ENCODE measurements at regions not wholly inside any gene's neighbourhood (a gene's known extent, or its start where the extent isn't known, plus 50 kb on each side); places are given as distances from the start of the nearest gene placed in this dataset.
"Not testable (repeated sequence)": the region's sequence is repeated elsewhere in the genome, so short reads cannot be mapped to it uniquely, and the experiment has no call there.

- not testable (repeated sequence) for ATAC-seq (replicated peaks); H3K9me3 Mint-ChIP-seq; H3K36me3 Mint-ChIP-seq (ENCODE audit: low read depth); H3K27me3 Mint-ChIP-seq; H3K27ac Mint-ChIP-seq; H3K4me3 Mint-ChIP-seq
- peaks cover 11% of the 10 kb centered on the region for H3K4me1 Mint-ChIP-seq
Observed at GRCh38 chr5:160498441-160499043, 76.9 kb downstream of the PTTG1 start.

GRCh38 chr5:160500786-160501779 lies 79.4 kb downstream of the PTTG1 start:
- Mint-ChIP-seq H3K36me3 (ENCODE audit: low read depth) (no peaks in the 10 kb centered on the region), H3K27me3 (no peaks in the 10 kb centered on the region), H3K4me1 (peaks cover 11% of the 10 kb centered on the region), H3K4me3 (no peak overlapping the region), H3K9me3 (no peaks in the 10 kb centered on the region), H3K27ac (no peak overlapping the region)
- no peak for ATAC-seq (replicated peaks)

GRCh38 chr5:160504906-160505305 lies 83.3 kb downstream of the PTTG1 start:
- H3K4me3 Mint-ChIP-seq: no peak overlapping the region
- peaks cover 4% of the 10 kb centered on the region for H3K36me3 Mint-ChIP-seq (ENCODE audit: low read depth)
- H3K27ac Mint-ChIP-seq: no peak overlapping the region
- peaks cover 20% of the 10 kb centered on the region for H3K4me1 Mint-ChIP-seq
- no peak for ATAC-seq (replicated peaks)
- no peaks in the 10 kb centered on the region for H3K27me3 Mint-ChIP-seq
- no peaks in the 10 kb centered on the region for H3K9me3 Mint-ChIP-seq

GRCh38 chr5:160506006-160507004 lies 84.7 kb downstream of the PTTG1 start:
- H3K27me3 Mint-ChIP-seq: no peaks in the 10 kb centered on the region
- H3K9me3 Mint-ChIP-seq: no peaks in the 10 kb centered on the region
- peak overlapping the region; percentile 91 for H3K27ac Mint-ChIP-seq
- H3K36me3 Mint-ChIP-seq (ENCODE audit: low read depth): peaks cover 4% of the 10 kb centered on the region
- peak; percentile 77 for ATAC-seq (replicated peaks)
- peak overlapping the region; percentile 78 for H3K4me3 Mint-ChIP-seq
- peaks cover 20% of the 10 kb centered on the region for H3K4me1 Mint-ChIP-seq

GRCh38 chr5:160507221-160507721 lies 85.6 kb downstream of the PTTG1 start:
- Mint-ChIP-seq H3K4me1 (peaks cover 20% of the 10 kb centered on the region), H3K36me3 (ENCODE audit: low read depth) (peaks cover 4% of the 10 kb centered on the region), H3K4me3 (peak overlapping the region; percentile 78), H3K9me3 (no peaks in the 10 kb centered on the region), H3K27me3 (peaks cover 2% of the 10 kb centered on the region), H3K27ac (peak overlapping the region; percentile 91)
- ATAC-seq (replicated peaks): peak; percentile 90

GRCh38 chr5:160508780-160509361 lies 87.2 kb downstream of the PTTG1 start:
- Mint-ChIP-seq H3K27me3 (peaks cover 5% of the 10 kb centered on the region), H3K36me3 (ENCODE audit: low read depth) (peaks cover 4% of the 10 kb centered on the region), H3K27ac (peak overlapping the region; percentile 65), H3K9me3 (no peaks in the 10 kb centered on the region), H3K4me1 (peaks cover 20% of the 10 kb centered on the region), H3K4me3 (peak overlapping the region; percentile 43)
- peak; percentile 62 for ATAC-seq (replicated peaks)

- Mint-ChIP-seq H3K9me3 (no peaks in the 10 kb centered on the region), H3K27ac (no peak overlapping the region), H3K4me3 (no peak overlapping the region), H3K36me3 (ENCODE audit: low read depth) (peaks cover 4% of the 10 kb centered on the region), H3K27me3 (peaks cover 5% of the 10 kb centered on the region), H3K4me1 (peaks cover 17% of the 10 kb centered on the region)
- ATAC-seq (replicated peaks): no peak
Observed at GRCh38 chr5:160511280-160511929, 89.8 kb downstream of the PTTG1 start.
